Neural progenitor cell (in vitro differentiated cells): ENCODE measurements at regions not wholly inside any gene's neighbourhood (a gene's known extent, or its start where the extent isn't known, plus 50 kb on each side); places are given as distances from the start of the nearest gene placed in this dataset.
"Not testable (repeated sequence)": the region's sequence is repeated elsewhere in the genome, so short reads cannot be mapped to it uniquely, and the experiment has no call there.

ENCODE experiments used
- DNase-seq: peaks from one replicate; pipeline ENCODE4 v3.0.0-alpha.2; 2016; ENCODE audit warnings: low spot score
- H2AFZ ChIP-seq: fragments of 200-600 bp; sonication (generic); replicated peaks from 2 replicates; pipeline ENCODE4 v1.6.1; 2016; ENCODE audit warnings: antibody characterized with exemption
- H3F3A ChIP-seq: fragments of 200-600 bp; sonication (generic); 2 replicates; pipeline ENCODE4 v1.6.1; 2016; ENCODE audit warnings: antibody characterized with exemption, low read depth
- H3K27ac ChIP-seq: fragments of 200-600 bp; sonication (generic); 2 replicates; pipeline ENCODE4 v1.5.1; 2016; ENCODE audit warnings: mild to moderate bottlenecking
- H3K27me3 ChIP-seq: fragments of 200-600 bp; sonication (generic); 2 replicates; pipeline ENCODE4 v1.6.1; 2016; ENCODE audit warnings: mild to moderate bottlenecking, moderate library complexity
- H3K36me3 ChIP-seq: fragments of 200-600 bp; sonication (generic); 2 replicates; pipeline ENCODE4 v1.5.1; 2016
- H3K4me1 ChIP-seq: fragments of 200-600 bp; sonication (generic); 2 replicates; pipeline ENCODE4 v1.6.1; 2016; ENCODE audit warnings: mixed run types
- H3K4me2 ChIP-seq: fragments of 200-600 bp; sonication (generic); 2 replicates; pipeline ENCODE4 v1.6.1; 2016
- H3K4me3 ChIP-seq: fragments of 200-600 bp; sonication (generic); 2 replicates; pipeline ENCODE4 v1.5.1; 2016
- H3K79me2 ChIP-seq: fragments of 200-600 bp; sonication (generic); 2 replicates; pipeline ENCODE4 v1.6.1; 2016; ENCODE audit warnings: low read depth
- H3K9ac ChIP-seq: fragments of 200-600 bp; sonication (generic); 2 replicates; pipeline ENCODE4 v1.6.1; 2016
- H3K9me3 ChIP-seq: fragments of 200-600 bp; sonication (generic); 2 replicates; pipeline ENCODE4 v1.5.1; 2016; ENCODE audit warnings: low read depth
- H4K20me1 ChIP-seq: fragments of 200-600 bp; sonication (generic); 2 replicates; pipeline ENCODE4 v1.6.1; 2016; ENCODE audit warnings: low read depth
- H3K27ac Mint-ChIP-seq: 3 replicates; pipeline ENCODE4 v1.8.0; 2021; ENCODE audit warnings: mixed read lengths
- H3K27me3 Mint-ChIP-seq: 2 replicates; pipeline ENCODE4 v1.8.0; 2022; ENCODE audit warnings: low read depth, mild to moderate bottlenecking, inconsistent platforms, moderate library complexity, mixed read lengths; ENCODE audit not compliant: insufficient read depth
- H3K36me3 Mint-ChIP-seq: 3 replicates; pipeline ENCODE4 v1.8.0; 2021; ENCODE audit warnings: mixed read lengths
- H3K4me1 Mint-ChIP-seq: 3 replicates; pipeline ENCODE4 v1.8.0; 2021; ENCODE audit warnings: mixed read lengths
- H3K4me3 Mint-ChIP-seq: 3 replicates; pipeline ENCODE4 v1.8.0; 2021; ENCODE audit warnings: mild to moderate bottlenecking, moderate library complexity, mixed read lengths
- H3K9me3 Mint-ChIP-seq: 3 replicates; pipeline ENCODE4 v1.8.0; 2020; ENCODE audit warnings: mixed read lengths
- CTCF ChIP-seq: fragments of 200-600 bp; sonication (generic); IDR thresholded peaks from 2 replicates; pipeline ENCODE4 v1.5.1; 2017; ENCODE audit warnings: antibody characterized with exemption, mild to moderate bottlenecking
- EZH2 ChIP-seq: fragments of 200-600 bp; sonication (generic); IDR thresholded peaks from 2 replicates; pipeline ENCODE4 v1.6.1; 2017; ENCODE audit warnings: antibody characterized with exemption, mild to moderate bottlenecking, moderate library complexity
- EZH2phosphoT487 ChIP-seq: fragments of 200-600 bp; sonication (generic); IDR thresholded peaks from 2 replicates; pipeline ENCODE4 v1.6.1; 2017; ENCODE audit warnings: antibody characterized with exemption

GRCh38 chrX:40920351-40920750 is 164.9 kb upstream of the USP9X start:
- Histone ChIP-seq H3F3A (no peaks in the 10 kb centered on the region), H3K4me3 (no peak overlapping the region), H3K27ac (no peak overlapping the region), H3K79me2 (no peaks in the 10 kb centered on the region), H3K4me1 (peaks cover 4% of the 10 kb centered on the region), H3K27me3 (no peaks in the 10 kb centered on the region), H3K9ac (no peak overlapping the region), H3K4me2 (no peak overlapping the region), H3K36me3 (no peaks in the 10 kb centered on the region), H3K9me3 (no peaks in the 10 kb centered on the region), H2AFZ (no peak overlapping the region), H4K20me1 (no peaks in the 10 kb centered on the region)
- Mint-ChIP-seq H3K36me3 (no peaks in the 10 kb centered on the region), H3K4me3 (no peak overlapping the region), H3K4me1 (no peaks in the 10 kb centered on the region), H3K27me3 (no peaks in the 10 kb centered on the region), H3K27ac (no peak overlapping the region), H3K9me3 (peaks cover 9% of the 10 kb centered on the region)
- TF ChIP-seq CTCF (no peak), EZH2phosphoT487 (no peak), EZH2 (no peak)
- no peak for DNase-seq

GRCh38 chrX:40922307-40922706 is 162.9 kb upstream of the USP9X start:
- H3K9me3 ChIP-seq, result no peaks in the 10 kb centered on the region
- H3K4me2 ChIP-seq, result no peak overlapping the region
- H3K36me3 Mint-ChIP-seq, result no peaks in the 10 kb centered on the region
- H3K27me3 ChIP-seq, result no peaks in the 10 kb centered on the region
- H3K36me3 ChIP-seq, result no peaks in the 10 kb centered on the region
- H3K27me3 Mint-ChIP-seq, result no peaks in the 10 kb centered on the region
- H3K79me2 ChIP-seq, result no peaks in the 10 kb centered on the region
- H3K4me3 ChIP-seq, result no peak overlapping the region
- no peaks in the 10 kb centered on the region for H3F3A ChIP-seq
- no peaks in the 10 kb centered on the region for H3K4me1 Mint-ChIP-seq
- H3K27ac ChIP-seq, result no peak overlapping the region
- TF ChIP-seq CTCF (peak; percentile 55), EZH2 (no peak)
- no peak overlapping the region for H3K9ac ChIP-seq
- H3K9me3 Mint-ChIP-seq, result peaks cover 9% of the 10 kb centered on the region
- H3K4me3 Mint-ChIP-seq, result no peak overlapping the region
- DNase-seq, result peak; percentile 68
- H2AFZ ChIP-seq, result no peak overlapping the region
- no peaks in the 10 kb centered on the region for H3K4me1 ChIP-seq
- no peak overlapping the region for H3K27ac Mint-ChIP-seq
- no peaks in the 10 kb centered on the region for H4K20me1 ChIP-seq

GRCh38 chrX:40926739-40927427 is 158.4 kb upstream of the USP9X start:
- not testable (repeated sequence) for H3F3A ChIP-seq, H3K79me2 ChIP-seq, H3K4me1 Mint-ChIP-seq, H3K4me3 ChIP-seq, H3K4me3 Mint-ChIP-seq, H3K27ac ChIP-seq, H3K27me3 ChIP-seq, H3K27me3 Mint-ChIP-seq, H2AFZ ChIP-seq, H3K27ac Mint-ChIP-seq, H3K9me3 ChIP-seq, H4K20me1 ChIP-seq, H3K36me3 ChIP-seq, H3K9ac ChIP-seq, H3K4me2 ChIP-seq, H3K36me3 Mint-ChIP-seq, H3K4me1 ChIP-seq, DNase-seq
- H3K9me3 Mint-ChIP-seq, result peaks cover 14% of the 10 kb centered on the region

- H3K4me1 Mint-ChIP-seq, result peaks cover 2% of the 10 kb centered on the region
- no peak for DNase-seq
- H3K36me3 ChIP-seq, result no peaks in the 10 kb centered on the region
- H3K27me3 ChIP-seq, result no peaks in the 10 kb centered on the region
- H3K79me2 ChIP-seq, result no peaks in the 10 kb centered on the region
- TF ChIP-seq EZH2phosphoT487 (no peak), CTCF (no peak), EZH2 (no peak)
- H3K27ac ChIP-seq, result no peak overlapping the region
- no peak overlapping the region for H3K4me3 ChIP-seq
- peaks cover 14% of the 10 kb centered on the region for H3K9me3 Mint-ChIP-seq
- no peak overlapping the region for H3K4me3 Mint-ChIP-seq
- no peaks in the 10 kb centered on the region for H3F3A ChIP-seq
- H2AFZ ChIP-seq, result no peak overlapping the region
- no peaks in the 10 kb centered on the region for H3K36me3 Mint-ChIP-seq
- H3K4me2 ChIP-seq, result no peak overlapping the region
- H3K27me3 Mint-ChIP-seq, result peaks cover 2% of the 10 kb centered on the region
- H3K4me1 ChIP-seq, result peaks cover under 1% of the 10 kb centered on the region
- H3K9ac ChIP-seq, result no peak overlapping the region
- H4K20me1 ChIP-seq, result no peaks in the 10 kb centered on the region
- H3K27ac Mint-ChIP-seq, result no peak overlapping the region
- no peaks in the 10 kb centered on the region for H3K9me3 ChIP-seq
These were observed 157.2 kb upstream of the USP9X start for GRCh38 chrX:40928076-40928475.
